ENCODE measurements at regions not wholly inside any gene's neighbourhood (a gene's known extent, or its start where the extent isn't known, plus 50 kb on each side); places are given as distances from the start of the nearest gene placed in this dataset.

- DNase-seq (ENCODE audit: low read depth) = no peak
Observed at GRCh38 chr5:54769746-54770145, 215.6 kb downstream of the ESM1 start.

DNA sequence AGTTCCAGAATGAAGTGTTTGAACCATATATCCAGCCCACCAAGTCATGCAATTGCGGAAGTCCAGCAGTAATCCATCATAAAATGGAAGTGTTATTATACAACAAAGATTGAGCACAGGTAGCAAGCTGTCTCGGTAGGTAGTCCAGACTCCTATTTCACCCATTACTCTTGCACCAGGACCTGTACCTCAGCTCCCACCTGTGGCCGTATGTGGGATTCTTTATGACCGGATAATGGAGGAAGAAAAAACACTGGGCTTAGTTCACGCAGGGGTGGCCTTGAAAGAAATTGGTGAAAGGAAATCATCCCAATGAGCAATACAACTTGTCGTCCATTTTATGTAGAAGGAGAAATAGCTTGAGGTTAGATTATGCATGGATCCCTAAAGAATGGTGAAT is 216.3 kb downstream of the ESM1 start:
- no peak for DNase-seq (ENCODE audit: low read depth)

GRCh38 chr5:54766748-54767147 is 218.6 kb downstream of the ESM1 start:
- DNase-seq (ENCODE audit: low read depth) = no peak

DNA sequence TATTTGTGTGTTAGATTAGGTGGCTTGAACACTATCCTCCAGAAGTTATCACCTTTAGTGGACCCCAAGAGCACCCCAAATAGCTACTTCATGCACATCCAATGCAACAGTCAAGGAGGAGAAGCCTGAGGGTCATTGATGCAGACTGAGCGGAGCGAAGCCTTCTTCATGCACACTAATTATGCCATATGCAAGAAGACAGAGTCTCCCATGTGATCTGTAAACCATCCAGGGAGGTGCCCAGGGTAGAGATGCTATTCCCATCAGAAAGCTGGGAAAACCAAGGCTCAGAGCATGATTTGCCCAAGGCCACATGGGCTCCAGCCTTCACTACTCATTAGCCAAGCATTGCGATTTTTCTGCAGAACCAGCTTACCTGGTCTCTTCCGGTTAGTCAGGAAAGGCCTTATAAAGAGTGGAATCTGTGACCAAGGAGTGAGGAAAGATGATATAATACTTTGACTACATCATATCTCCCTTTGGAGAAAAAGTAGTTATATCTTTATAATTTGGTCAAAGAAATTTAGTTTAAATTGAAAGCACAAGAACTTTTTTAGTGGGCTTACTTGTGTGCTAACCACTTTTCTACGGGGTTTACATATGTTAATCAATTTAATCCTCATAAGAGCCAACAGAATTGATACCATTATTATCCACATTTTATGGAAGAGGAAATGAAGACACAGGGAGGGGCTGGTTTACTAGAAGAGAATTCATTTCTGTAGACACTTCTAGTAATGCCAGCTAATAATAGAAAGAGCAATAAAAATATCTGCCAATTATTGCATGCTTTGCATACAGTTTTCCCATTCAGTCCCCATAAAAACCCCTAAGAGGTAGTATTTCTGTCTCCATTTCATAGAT is 220.0 kb downstream of the ESM1 start:
- DNase-seq (ENCODE audit: low read depth) = no peak

DNA sequence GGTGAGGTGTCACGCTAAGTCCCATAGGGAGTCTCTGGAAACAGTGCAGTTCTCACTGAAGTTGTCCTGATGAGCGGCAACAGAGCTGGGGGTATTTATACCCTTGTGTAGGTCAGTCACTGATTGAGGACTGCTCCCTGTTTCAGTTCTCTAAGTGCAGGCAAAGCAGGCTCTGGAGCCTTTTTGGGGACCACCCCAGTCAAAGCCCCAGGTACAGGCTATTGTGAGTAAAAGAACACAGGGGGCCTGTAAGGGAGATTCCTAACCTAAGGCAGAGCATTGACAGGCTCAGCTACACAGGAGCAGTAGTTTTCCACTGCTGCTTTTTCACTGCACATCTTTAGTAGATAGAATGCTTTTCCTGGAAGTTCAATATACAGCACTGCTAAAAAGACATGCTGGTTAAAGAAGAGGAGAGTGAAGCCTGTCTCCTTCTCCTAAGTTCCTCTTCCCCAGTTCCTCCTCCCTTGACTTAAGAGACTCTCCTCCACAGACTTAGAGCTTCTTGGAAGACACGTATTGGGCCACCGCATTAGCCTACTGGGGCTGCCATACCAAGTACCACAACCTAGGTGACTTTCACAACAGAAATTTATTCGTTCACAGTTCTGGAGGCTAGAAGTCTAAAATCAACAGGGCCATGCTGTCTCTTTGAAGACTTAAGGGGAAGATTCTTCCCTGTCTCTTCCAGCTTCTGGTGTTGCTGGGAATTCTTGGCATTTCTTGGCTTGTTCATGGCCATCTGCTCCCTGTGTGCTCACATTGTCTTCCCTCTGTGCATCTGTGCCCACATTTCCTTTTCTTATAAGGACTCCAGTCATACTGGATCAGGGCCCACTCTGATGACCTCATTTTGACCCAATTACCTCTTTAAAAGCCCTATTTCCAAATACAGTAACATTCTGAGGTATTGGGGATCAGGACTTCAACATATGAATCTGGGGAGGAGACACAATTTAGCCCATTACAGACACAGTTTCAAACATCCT is 221.0 kb downstream of the ESM1 start:
- no peak for DNase-seq (ENCODE audit: low read depth)

DNA sequence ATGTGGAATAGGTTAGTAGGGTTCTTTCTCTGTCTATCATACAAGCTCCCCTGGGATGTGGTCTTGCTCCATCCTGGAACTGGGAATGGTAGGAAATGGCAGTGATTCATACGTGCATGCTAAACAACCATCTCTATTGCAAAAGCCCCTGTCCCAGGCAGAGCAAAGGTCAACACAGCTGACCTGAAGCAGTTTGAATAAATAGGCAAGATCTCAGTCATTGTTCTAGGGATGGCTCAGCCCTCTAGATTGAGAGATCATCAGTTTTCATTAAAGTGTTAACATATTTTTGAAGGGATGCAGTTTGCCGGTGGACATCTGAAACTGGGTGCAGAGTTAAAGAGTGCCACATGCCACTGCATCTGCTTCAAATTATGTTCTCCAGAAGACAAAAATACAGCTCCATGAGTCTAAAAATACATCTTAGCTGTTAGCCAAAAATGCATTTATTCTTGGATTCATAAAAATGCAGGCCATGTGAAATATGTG is 224.1 kb downstream of the ESM1 start:
- DNase-seq (ENCODE audit: low read depth) = peak; percentile 93

GRCh38 chr5:54760182-54760935 is 225.0 kb downstream of the ESM1 start:
- peak; percentile 44 for DNase-seq (ENCODE audit: low read depth)

- peak; percentile 10 for DNase-seq (ENCODE audit: low read depth)
Observed at GRCh38 chr5:54758038-54758437, 227.4 kb downstream of the ESM1 start.

- DNase-seq (ENCODE audit: low read depth) = no peak
Observed at GRCh38 chr5:54757541-54757940, 227.9 kb downstream of the ESM1 start.

DNA sequence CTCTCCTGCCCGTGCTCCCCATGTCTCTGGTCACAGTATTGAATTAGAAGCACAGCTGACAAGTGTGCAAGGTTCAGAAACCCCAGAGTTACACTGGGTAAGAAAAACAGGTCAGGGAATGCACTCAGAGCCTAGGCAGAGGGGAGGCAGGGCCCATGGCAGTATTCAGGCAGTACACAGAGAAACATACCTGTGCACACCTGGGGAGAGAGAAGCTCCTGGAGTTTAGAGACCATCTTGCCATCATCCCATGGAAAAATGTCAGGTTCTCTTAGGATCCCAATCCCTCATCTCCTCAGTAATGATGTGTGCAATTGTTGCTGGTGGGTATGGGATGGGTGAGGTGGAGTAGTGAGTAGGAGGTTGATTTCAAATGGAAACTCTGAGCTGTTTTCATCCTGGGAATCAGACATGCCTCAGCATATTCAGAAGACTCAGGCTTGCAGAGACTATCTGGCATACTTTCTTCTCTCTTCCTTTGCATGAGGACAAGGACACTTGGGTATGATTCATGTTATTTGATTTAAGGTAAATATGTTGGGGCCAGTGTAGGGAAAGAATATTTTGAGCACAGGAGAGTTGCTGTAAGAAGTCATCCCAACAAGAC is 228.5 kb downstream of the ESM1 start:
- peak; percentile 50 for DNase-seq (ENCODE audit: low read depth)

- no peak for DNase-seq (ENCODE audit: low read depth)
Observed at GRCh38 chr5:54756301-54756700, 229.1 kb downstream of the ESM1 start.

GRCh38 chr5:54754878-54755277 is 230.5 kb downstream of the ESM1 start:
- DNase-seq (ENCODE audit: low read depth) = no peak

DNA sequence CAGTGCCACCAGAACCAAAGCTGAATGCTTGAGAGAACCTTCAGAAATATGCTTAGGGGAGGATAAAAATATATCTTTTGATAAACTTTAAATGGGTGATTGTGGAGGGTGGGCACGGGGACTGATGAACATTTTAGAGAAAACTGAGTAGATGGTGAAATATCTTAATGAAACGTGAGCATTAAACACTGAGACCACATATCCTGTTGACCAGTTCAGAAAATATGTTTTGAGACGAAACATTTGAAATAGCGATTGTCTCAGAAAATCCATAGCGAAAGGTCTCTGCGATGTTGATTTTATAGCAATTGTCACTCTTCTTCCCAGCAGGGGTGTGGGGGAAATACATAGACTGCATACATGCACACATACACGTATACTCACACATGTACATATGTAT is 231.0 kb downstream of the ESM1 start:
- no peak for DNase-seq (ENCODE audit: low read depth)

- DNase-seq (ENCODE audit: low read depth) = no peak
Observed at GRCh38 chr5:54753753-54754152, 231.6 kb downstream of the ESM1 start.

DNA sequence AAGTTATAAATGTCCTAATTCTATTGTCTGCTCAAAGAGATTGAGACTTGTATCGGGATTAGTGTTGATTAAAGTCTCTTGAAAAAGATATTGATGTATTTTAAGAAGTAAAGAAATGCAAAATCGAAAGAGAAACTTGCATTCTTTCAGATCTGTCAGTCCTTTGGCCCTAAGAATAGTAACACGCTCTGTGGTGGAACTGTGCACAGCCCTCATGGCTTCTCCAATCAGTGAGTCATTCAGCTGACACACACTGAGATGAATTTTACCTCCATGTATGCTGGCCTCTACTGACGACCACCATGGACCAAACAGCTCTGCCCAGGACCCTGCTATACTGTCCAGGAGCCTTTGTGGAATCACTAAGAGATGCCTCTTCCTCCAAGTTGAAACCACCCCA is 232.4 kb downstream of the ESM1 start:
- DNase-seq (ENCODE audit: low read depth) = peak; percentile 44

DNA sequence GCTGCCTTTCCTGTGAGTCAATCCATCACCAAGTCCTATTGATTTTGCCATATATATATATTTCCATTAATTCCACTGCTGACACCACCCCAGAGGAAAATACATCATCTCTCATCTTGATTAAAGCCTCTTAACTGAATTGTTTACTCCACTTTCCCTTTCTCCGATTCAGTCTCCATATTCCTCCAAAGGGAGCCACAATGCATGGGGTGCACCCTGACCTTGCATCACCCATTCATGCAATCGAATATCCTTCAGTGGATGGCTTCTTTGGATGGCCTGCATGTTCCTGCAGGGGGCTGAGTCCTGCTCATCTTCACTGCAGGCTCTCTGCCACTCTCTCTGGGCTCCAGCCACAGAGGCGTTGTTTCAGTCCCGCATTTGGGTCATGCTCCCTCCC is 231.0 kb downstream of the SNX18 start:
- no peak for DNase-seq (ENCODE audit: low read depth)

DNA sequence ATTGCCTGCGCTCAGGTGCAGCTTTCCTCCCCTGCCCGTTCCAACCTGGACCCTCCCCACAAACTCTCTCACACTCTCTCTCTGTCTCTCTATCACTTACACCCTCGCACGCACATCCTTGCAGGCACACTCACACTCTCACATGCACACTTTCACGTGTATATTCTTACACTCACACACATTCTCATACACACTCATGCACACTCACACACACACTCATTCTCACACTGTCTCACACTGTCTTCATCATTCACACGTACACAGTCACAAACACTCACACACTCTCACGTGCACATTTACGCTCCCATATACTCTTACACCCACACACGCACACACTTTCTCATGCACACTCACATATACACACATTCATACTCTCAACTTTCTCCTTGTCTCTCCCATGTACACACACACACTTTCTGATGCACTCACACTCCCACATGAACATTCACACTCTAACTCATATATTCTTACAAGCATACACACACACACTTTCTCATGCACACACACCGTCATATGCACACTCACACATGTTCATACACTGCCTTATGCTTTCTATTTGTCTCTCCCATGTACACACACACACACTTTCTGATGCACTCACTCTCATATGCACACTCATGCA is 229.3 kb downstream of the SNX18 start:
- no peak for DNase-seq (ENCODE audit: low read depth)

GRCh38 chr5:54746346-54746745 is 228.8 kb downstream of the SNX18 start:
- DNase-seq (ENCODE audit: low read depth) = no peak

DNA sequence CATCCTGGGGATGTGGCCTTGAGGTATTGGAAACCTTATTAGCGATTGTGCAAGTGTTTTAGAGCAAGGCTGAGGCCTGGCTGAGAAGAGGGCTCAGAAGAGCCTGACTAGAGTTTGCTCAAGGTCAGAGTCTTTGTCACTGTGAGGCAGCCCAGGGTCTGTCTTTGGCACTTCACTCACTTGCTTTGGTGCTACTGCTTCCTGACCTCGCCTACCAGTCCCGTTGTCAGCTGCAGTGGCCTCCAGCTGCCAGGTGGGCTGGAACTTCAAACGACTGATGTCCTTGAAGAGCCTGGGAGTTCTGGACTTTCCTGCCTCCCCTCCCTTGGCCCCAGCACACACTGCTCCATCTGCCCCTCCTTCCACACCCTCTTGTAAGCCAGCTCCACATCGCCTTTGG is 228.0 kb downstream of the SNX18 start:
- DNase-seq (ENCODE audit: low read depth) = no peak

- peak; percentile 87 for DNase-seq (ENCODE audit: low read depth)
Observed at GRCh38 chr5:54743997-54744788, 226.6 kb downstream of the SNX18 start.
